H7 (cell line): ENCODE measurements at regions not wholly inside any gene's neighbourhood (a gene's known extent, or its start where the extent isn't known, plus 50 kb on each side); places are given as distances from the start of the nearest gene placed in this dataset.
"Not testable (repeated sequence)": the region's sequence is repeated elsewhere in the genome, so short reads cannot be mapped to it uniquely, and the experiment has no call there.

Source experiments
- DNase-seq: peaks from one replicate; pipeline ENCODE4 v3.0.0; 2012
- H3K27me3 ChIP-seq: 2 replicates; pipeline ENCODE4 v1.6.0; 2011; ENCODE audit warnings: mild to moderate bottlenecking, low read length; ENCODE audit not compliant: control insufficient read depth, insufficient read depth
- H3K36me3 ChIP-seq: replicated peaks from 2 replicates; pipeline ENCODE4 v1.5.1; 2011; ENCODE audit warnings: low read length; ENCODE audit not compliant: control insufficient read depth, insufficient read depth
- H3K4me3 ChIP-seq: 2 replicates; pipeline ENCODE4 v1.5.1; 2011; ENCODE audit warnings: low read depth, mild to moderate bottlenecking, control low read depth, low read length, moderate library complexity; ENCODE audit not compliant: insufficient read depth

GRCh38 chr10:25104441-25104840 lies 70.4 kb upstream of the GPR158 start:
- H3K36me3 ChIP-seq = no peaks in the 10 kb centered on the region
- no peak for DNase-seq
- no peaks in the 10 kb centered on the region for H3K27me3 ChIP-seq
- no peak overlapping the region for H3K4me3 ChIP-seq

- Histone ChIP-seq H3K4me3 (no peak overlapping the region), H3K27me3 (no peaks in the 10 kb centered on the region), H3K36me3 (no peaks in the 10 kb centered on the region)
- DNase-seq = no peak
Observed at GRCh38 chr10:25105262-25105661, 69.5 kb upstream of the GPR158 start.

GRCh38 chr10:25105743-25106260 lies 69.0 kb upstream of the GPR158 start:
- Histone ChIP-seq H3K4me3 (no peak overlapping the region), H3K36me3 (no peaks in the 10 kb centered on the region), H3K27me3 (no peaks in the 10 kb centered on the region)
- DNase-seq = no peak

GRCh38 chr10:25107756-25108155 lies 67.0 kb upstream of the GPR158 start:
- H3K36me3 ChIP-seq = no peaks in the 10 kb centered on the region
- H3K4me3 ChIP-seq = no peak overlapping the region
- H3K27me3 ChIP-seq = no peaks in the 10 kb centered on the region
- DNase-seq = no peak

GRCh38 chr10:25109896-25110295 lies 64.9 kb upstream of the GPR158 start:
- not testable (repeated sequence) for DNase-seq, H3K27me3 ChIP-seq, H3K36me3 ChIP-seq, H3K4me3 ChIP-seq

- H3K36me3 ChIP-seq = no peaks in the 10 kb centered on the region
- DNase-seq = no peak
Observed at GRCh38 chr10:25112016-25112415, 62.8 kb upstream of the GPR158 start.

GRCh38 chr10:25113191-25114035 lies 61.4 kb upstream of the GPR158 start:
- DNase-seq = peak; percentile 58

More at GRCh38 chr10:25112016-25112415, 62.8 kb upstream of the GPR158 start:
- H3K4me3 ChIP-seq = no peak overlapping the region
- no peaks in the 10 kb centered on the region for H3K27me3 ChIP-seq

GRCh38 chr10:25114036-25114411 lies 60.8 kb upstream of the GPR158 start:
- no peak for DNase-seq
- Histone ChIP-seq H3K4me3 (no peak overlapping the region), H3K36me3 (no peaks in the 10 kb centered on the region), H3K27me3 (no peaks in the 10 kb centered on the region)

More at GRCh38 chr10:25113191-25114035, 61.4 kb upstream of the GPR158 start:
- H3K27me3 ChIP-seq = no peaks in the 10 kb centered on the region
- no peaks in the 10 kb centered on the region for H3K36me3 ChIP-seq
- no peak overlapping the region for H3K4me3 ChIP-seq

- no peak overlapping the region for H3K4me3 ChIP-seq
- no peaks in the 10 kb centered on the region for H3K27me3 ChIP-seq
- no peaks in the 10 kb centered on the region for H3K36me3 ChIP-seq
- DNase-seq = no peak
Observed at GRCh38 chr10:25117757-25118156, 57.0 kb upstream of the GPR158 start.

GRCh38 chr10:25120188-25120587 lies 54.6 kb upstream of the GPR158 start:
- H3K4me3 ChIP-seq = no peak overlapping the region
- DNase-seq = no peak

More at GRCh38 chr10:25120188-25120587, 54.6 kb upstream of the GPR158 start:
- Histone ChIP-seq H3K27me3 (no peaks in the 10 kb centered on the region), H3K36me3 (no peaks in the 10 kb centered on the region)
